Astrocyte (in vitro differentiated cells and primary cell): ENCODE measurements at regions not wholly inside any gene's neighbourhood (a gene's known extent, or its start where the extent isn't known, plus 50 kb on each side); places are given as distances from the start of the nearest gene placed in this dataset.

ENCODE experiments used
- CTCF ChIP-seq: IDR thresholded peaks from 2 replicates; pipeline ENCODE4 v1.5.1; 2011; ENCODE audit warnings: low read depth, mild to moderate bottlenecking, inconsistent platforms, low read length, moderate library complexity; ENCODE audit not compliant: insufficient read depth
- EZH2 ChIP-seq: IDR thresholded peaks from 2 replicates; pipeline ENCODE4 v1.6.1; 2012; ENCODE audit warnings: mild to moderate bottlenecking, low read length, inconsistent platforms; ENCODE audit not compliant: insufficient read depth

GRCh38 chr2:238504181-238504931, 77.6 kb downstream of the ASB1 start:
- TF ChIP-seq CTCF (no peak), EZH2 (no peak)
